ENCODE measurements at regions not wholly inside any gene's neighbourhood (a gene's known extent, or its start where the extent isn't known, plus 50 kb on each side); places are given as distances from the start of the nearest gene placed in this dataset.

- TF ChIP-seq CEBPB (IDR thresholded peaks at IDR 0.05) (no peak), CREB1 (IDR thresholded peaks at IDR 0.05; ENCODE audit: low read depth) (no peak), RAD21 (IDR thresholded peaks at IDR 0.05; ENCODE audit: low read depth) (no peak), TEAD4 (IDR thresholded peaks at IDR 0.05) (no peak), MAX (IDR thresholded peaks at IDR 0.05) (no peak)
Observed at GRCh38 chr16:62903961-62904502, 867.8 kb upstream of the CDH8 start.
